SU-DHL-6 (cell line): ENCODE measurements at regions not wholly inside any gene's neighbourhood (a gene's known extent, or its start where the extent isn't known, plus 50 kb on each side); places are given as distances from the start of the nearest gene placed in this dataset.

Source experiments
- H2AFZ ChIP-seq: fragments of 200-600 bp; sonication (generic); 2 replicates; pipeline ENCODE4 v1.6.1; 2014; ENCODE audit warnings: low read depth, mild to moderate bottlenecking, moderate library complexity, mixed read lengths, antibody characterized with exemption, low read length; ENCODE audit not compliant: severe bottlenecking
- H3F3A ChIP-seq: fragments of 200-600 bp; shearing (Covaris generic); 2 replicates; pipeline ENCODE4 v1.6.0; 2016; ENCODE audit warnings: antibody characterized with exemption, mild to moderate bottlenecking; ENCODE audit not compliant: insufficient read depth
- H3K27ac ChIP-seq: fragments of 200-600 bp; sonication (generic); 2 replicates; pipeline ENCODE4 v1.5.1; 2016; ENCODE audit warnings: low read depth, mild to moderate bottlenecking, low read length, moderate library complexity, mixed read lengths
- H3K27me3 ChIP-seq: fragments of 200-600 bp; sonication (generic), shearing (Covaris generic); 2 replicates; pipeline ENCODE4 v1.6.0; 2014; ENCODE audit warnings: mild to moderate bottlenecking, low read length
- H3K36me3 ChIP-seq: fragments of 200-600 bp; sonication (generic); 2 replicates; pipeline ENCODE4 v1.6.1; 2014; ENCODE audit warnings: mild to moderate bottlenecking, low read length, mixed read lengths
- H3K4me2 ChIP-seq: fragments of 300-600, 200-600 bp; shearing (Covaris generic), sonication (generic); 2 replicates; pipeline ENCODE4 v1.6.0; 2014; ENCODE audit warnings: low read length, low read depth, mild to moderate bottlenecking; ENCODE audit not compliant: poor library complexity, severe bottlenecking
- H3K4me3 ChIP-seq: fragments of 200-600 bp; sonication (generic); 2 replicates; pipeline ENCODE4 v1.5.1; 2014; ENCODE audit warnings: antibody characterized with exemption, low read length, mild to moderate bottlenecking, mixed read lengths; ENCODE audit not compliant: insufficient read depth, poor library complexity, severe bottlenecking
- H3K79me2 ChIP-seq: fragments of 200-600 bp; sonication (generic); 2 replicates; pipeline ENCODE4 v1.6.1; 2014; ENCODE audit warnings: mild to moderate bottlenecking, low read length, moderate library complexity; ENCODE audit not compliant: insufficient read depth
- H3K9ac ChIP-seq: fragments of 200-600 bp; sonication (generic); 2 replicates; pipeline ENCODE4 v1.7.0; 2014; ENCODE audit warnings: mild to moderate bottlenecking, low read length
- H3K9me2 ChIP-seq: fragments of 200-600 bp; sonication (generic); replicated peaks from 2 replicates; pipeline ENCODE4 v1.6.1; 2014; ENCODE audit warnings: low read length; ENCODE audit not compliant: insufficient read depth
- H3K9me3 ChIP-seq: fragments of 200-600 bp; sonication (generic); 2 replicates; pipeline ENCODE4 v1.6.1; 2014; ENCODE audit warnings: low read length, mixed read lengths; ENCODE audit not compliant: insufficient read depth
- H4K20me1 ChIP-seq: fragments of 200-600 bp; sonication (generic); 2 replicates; pipeline ENCODE4 v1.6.1; 2014; ENCODE audit warnings: low read depth, mild to moderate bottlenecking, antibody characterized with exemption, low read length, moderate library complexity, mixed read lengths
- CTCF ChIP-seq: fragments of 200-600 bp; sonication (generic); IDR thresholded peaks from one replicate; pipeline ENCODE4 v1.5.1; 2017; ENCODE audit warnings: antibody characterized with exemption, mild to moderate bottlenecking, low read length, moderate library complexity; ENCODE audit not compliant: insufficient read depth, poor library complexity, severe bottlenecking
- EZH2phosphoT487 ChIP-seq: fragments of 200-600 bp; sonication (generic), shearing (Covaris generic); conservative IDR thresholded peaks from 2 replicates; pipeline ENCODE4 v1.6.1; 2018; ENCODE audit warnings: mild to moderate bottlenecking, antibody characterized with exemption, low read length, moderate library complexity, mixed read lengths

- H3F3A ChIP-seq = no peaks in the 10 kb centered on the region; the same call in 1 of the 2 replicates
- no peaks in the 10 kb centered on the region for H3K79me2 ChIP-seq
- no peak for TF ChIP-seq EZH2phosphoT487
- no peak for TF ChIP-seq CTCF
- H3K4me2 ChIP-seq = peak overlapping the region; percentile 36
- H3K36me3 ChIP-seq = no peaks in the 10 kb centered on the region
- no peaks in the 10 kb centered on the region for H3K9me3 ChIP-seq
- no peaks in the 10 kb centered on the region for H3K27me3 ChIP-seq
- no peak overlapping the region for H3K9ac ChIP-seq
- no peaks in the 10 kb centered on the region for H4K20me1 ChIP-seq
- no peak overlapping the region for H2AFZ ChIP-seq
- H3K4me3 ChIP-seq = no peak overlapping the region
- peak overlapping the region; percentile 33; the same call in 1 of the 2 replicates for H3K27ac ChIP-seq
- no peaks in the 10 kb centered on the region for H3K9me2 ChIP-seq
These were observed 83.7 kb upstream of the RALY start for GRCh38 chr20:33910056-33910455.

GRCh38 chr20:33910529-33911327 lies 83.0 kb upstream of the RALY start:
- Histone ChIP-seq H4K20me1 (no peaks in the 10 kb centered on the region), H3K79me2 (no peaks in the 10 kb centered on the region), H3K4me2 (peak overlapping the region; percentile 36), H3K9me2 (no peaks in the 10 kb centered on the region), H3K4me3 (no peak overlapping the region), H3K27ac (peak overlapping the region; percentile 33), H3K9me3 (no peaks in the 10 kb centered on the region), H3F3A (no peaks in the 10 kb centered on the region; the same call in 1 of the 2 replicates), H3K27me3 (no peaks in the 10 kb centered on the region), H3K36me3 (no peaks in the 10 kb centered on the region), H2AFZ (peak overlapping the region; percentile 16), H3K9ac (peak overlapping the region; percentile 31)
- no peak for TF ChIP-seq EZH2phosphoT487
- TF ChIP-seq CTCF = no peak

- Histone ChIP-seq H3F3A (peaks cover 9% of the 10 kb centered on the region; the same call in 1 of the 2 replicates), H3K79me2 (no peaks in the 10 kb centered on the region), H2AFZ (no peak overlapping the region), H3K4me2 (peak overlapping the region; percentile 39), H3K4me3 (no peak overlapping the region), H3K27me3 (no peaks in the 10 kb centered on the region), H3K9me3 (no peaks in the 10 kb centered on the region), H3K36me3 (no peaks in the 10 kb centered on the region), H3K27ac (peak overlapping the region; percentile 23), H4K20me1 (no peaks in the 10 kb centered on the region), H3K9me2 (no peaks in the 10 kb centered on the region), H3K9ac (0 out of 2 replicates have a peak overlapping the region, but pooled peaks have one; percentile 5)
- TF ChIP-seq EZH2phosphoT487 = no peak
- TF ChIP-seq CTCF = no peak
These were observed 78.8 kb upstream of the RALY start for GRCh38 chr20:33914919-33915318.
